ENCODE measurements at regions not wholly inside any gene's neighbourhood (a gene's known extent, or its start where the extent isn't known, plus 50 kb on each side); places are given as distances from the start of the nearest gene placed in this dataset.

GRCh38 chr6:78746457-78746856 lies 120.9 kb upstream of the IRAK1BP1 start:
- TF ChIP-seq CTCF (IDR thresholded peaks at IDR 0.05) (no peak), EP300 (IDR thresholded peaks at IDR 0.05) (no peak)
